ENCODE measurements at regions not wholly inside any gene's neighbourhood (a gene's known extent, or its start where the extent isn't known, plus 50 kb on each side); places are given as distances from the start of the nearest gene placed in this dataset.

DNA sequence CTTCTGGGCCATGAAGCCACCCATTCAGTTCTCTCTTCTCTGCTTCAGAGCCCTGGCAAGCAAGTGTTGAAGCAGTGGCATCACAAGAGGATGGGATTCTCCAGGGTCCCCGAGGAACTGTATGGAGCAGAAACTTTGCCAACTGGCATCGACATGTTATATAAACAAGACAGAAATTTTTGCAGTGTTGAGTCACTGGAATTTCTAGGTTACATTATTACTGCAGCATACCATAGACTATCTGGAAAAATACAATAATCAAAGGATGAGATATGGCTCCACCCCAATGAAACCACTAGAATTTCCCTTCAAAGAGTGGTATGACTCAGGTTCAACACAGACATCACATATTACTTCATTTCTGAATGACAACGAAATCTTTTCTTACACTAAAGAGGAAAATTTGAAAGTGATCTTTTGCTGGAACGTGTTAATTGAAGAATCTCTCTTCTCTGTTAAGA lies 343.0 kb upstream of the DYNLRB2 start:
- no peak overlapping the region for H3K4me3 ChIP-seq
- no peak overlapping the region for H3K27ac ChIP-seq
- WGBS, 2 donors: 42 to 43% methylated on average over 4 of the region's 4 CpGs
- intact Hi-C loops (cut with DNase I): no loop called here
- ATAC-seq: no peak
- DNase-seq: peak in 1 of 4 donors; percentile 3
- no peaks in the 10 kb centered on the region for H3K9me3 ChIP-seq
- no peaks in the 10 kb centered on the region for H3K4me1 ChIP-seq
- no peaks in the 10 kb centered on the region for H3K36me3 ChIP-seq (replicated peaks in 1 of 2; ENCODE audit: insufficient read depth in 1 of 2, low read depth in 2 of 2)
- TF ChIP-seq, protein P1, sequence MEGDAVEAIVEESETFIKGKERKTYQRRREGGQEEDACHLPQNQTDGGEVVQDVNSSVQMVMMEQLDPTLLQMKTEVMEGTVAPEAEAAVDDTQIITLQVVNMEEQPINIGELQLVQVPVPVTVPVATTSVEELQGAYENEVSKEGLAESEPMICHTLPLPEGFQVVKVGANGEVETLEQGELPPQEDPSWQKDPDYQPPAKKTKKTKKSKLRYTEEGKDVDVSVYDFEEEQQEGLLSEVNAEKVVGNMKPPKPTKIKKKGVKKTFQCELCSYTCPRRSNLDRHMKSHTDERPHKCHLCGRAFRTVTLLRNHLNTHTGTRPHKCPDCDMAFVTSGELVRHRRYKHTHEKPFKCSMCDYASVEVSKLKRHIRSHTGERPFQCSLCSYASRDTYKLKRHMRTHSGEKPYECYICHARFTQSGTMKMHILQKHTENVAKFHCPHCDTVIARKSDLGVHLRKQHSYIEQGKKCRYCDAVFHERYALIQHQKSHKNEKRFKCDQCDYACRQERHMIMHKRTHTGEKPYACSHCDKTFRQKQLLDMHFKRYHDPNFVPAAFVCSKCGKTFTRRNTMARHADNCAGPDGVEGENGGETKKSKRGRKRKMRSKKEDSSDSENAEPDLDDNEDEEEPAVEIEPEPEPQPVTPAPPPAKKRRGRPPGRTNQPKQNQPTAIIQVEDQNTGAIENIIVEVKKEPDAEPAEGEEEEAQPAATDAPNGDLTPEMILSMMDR (IDR thresholded peaks at IDR 0.05): no peak
- TF ChIP-seq POLR2A (IDR thresholded peaks at IDR 0.05): no peak
- H3K27me3 ChIP-seq: no peaks in the 10 kb centered on the region

DNA sequence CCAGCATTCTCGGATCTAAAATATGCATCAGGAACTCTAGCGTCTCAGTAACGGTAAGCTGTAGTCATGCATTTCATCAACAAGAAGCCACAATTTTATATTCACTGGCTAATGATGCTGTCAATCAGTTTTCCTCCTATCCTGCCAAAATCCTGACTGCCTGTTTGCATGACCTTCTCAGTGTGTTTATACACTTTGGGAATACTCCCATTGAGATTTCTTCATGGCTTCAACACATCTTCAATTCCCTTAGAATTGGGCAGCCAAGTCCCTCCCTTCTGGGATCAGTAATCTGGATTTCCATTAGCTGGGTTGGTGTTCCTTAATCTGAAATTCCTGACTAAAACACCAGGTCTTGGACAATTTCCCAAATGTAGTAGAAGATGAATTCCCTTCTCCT lies 348.9 kb upstream of the DYNLRB2 start:
- Histone ChIP-seq H3K9me3 (no peaks in the 10 kb centered on the region), H3K4me3 (no peak overlapping the region), H3K27ac (no peak overlapping the region), H3K27me3 (no peaks in the 10 kb centered on the region), H3K36me3 (replicated peaks in 1 of 2; ENCODE audit: insufficient read depth in 1 of 2, low read depth in 2 of 2) (no peaks in the 10 kb centered on the region), H3K4me1 (no peaks in the 10 kb centered on the region)
- TF ChIP-seq, protein P1 (IDR thresholded peaks at IDR 0.05): no peak
- no peak for TF ChIP-seq POLR2A (IDR thresholded peaks at IDR 0.05)
- intact Hi-C loops (cut with DNase I): no loop called here
- no peak for ATAC-seq
- DNase-seq: no peak
- WGBS, 2 donors: 72 to 84% methylated on average over 3 of the region's 3 CpGs

DNA sequence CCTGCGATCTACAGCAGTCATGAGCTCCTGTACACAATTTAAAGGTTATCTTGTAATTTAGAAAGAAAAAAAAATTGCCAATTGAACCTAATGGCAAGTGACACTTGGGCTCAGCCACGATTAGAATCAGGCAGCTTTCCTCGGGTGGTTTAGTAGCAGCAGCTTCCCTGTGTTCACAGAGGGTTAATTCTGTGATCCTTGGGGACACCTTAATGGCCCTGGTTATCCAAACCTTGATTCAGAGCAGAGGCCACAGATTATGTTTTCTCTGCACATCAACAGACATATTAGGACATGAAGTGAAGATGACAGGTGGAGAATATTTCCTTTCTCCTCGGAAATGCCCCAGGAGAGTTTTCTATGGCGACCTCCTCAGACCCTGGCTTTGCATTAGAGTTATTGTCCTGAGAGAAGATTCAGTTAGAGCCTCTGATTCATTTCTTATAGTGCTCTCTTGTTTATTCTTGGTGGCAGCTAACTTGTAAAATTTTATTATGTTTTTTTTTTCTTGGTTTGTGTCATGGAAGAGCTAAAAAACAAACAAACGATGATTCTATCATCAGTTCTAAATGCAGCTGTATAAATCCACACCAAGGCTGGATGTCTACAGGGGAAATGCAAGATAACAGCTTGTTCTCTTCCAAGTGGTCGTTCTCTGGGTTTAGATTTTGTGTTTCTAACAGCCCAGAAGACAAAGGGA lies 351.2 kb upstream of the DYNLRB2 start:
- no peaks in the 10 kb centered on the region for H3K4me1 ChIP-seq
- DNase-seq (no peak), ATAC-seq (no peak)
- no peak for TF ChIP-seq POLR2A (IDR thresholded peaks at IDR 0.05)
- TF ChIP-seq, protein P1 (IDR thresholded peaks at IDR 0.05): no peak
- H3K36me3 ChIP-seq (replicated peaks in 1 of 2; ENCODE audit: insufficient read depth in 1 of 2, low read depth in 2 of 2): no peaks in the 10 kb centered on the region
- intact Hi-C loops (cut with DNase I): no loop called here
- no peaks in the 10 kb centered on the region for H3K27me3 ChIP-seq
- WGBS, 2 donors: 55 to 61% methylated on average over 7 of the region's 7 CpGs
- H3K4me3 ChIP-seq: no peak overlapping the region
- no peaks in the 10 kb centered on the region for H3K9me3 ChIP-seq
- H3K27ac ChIP-seq: no peak overlapping the region

DNA sequence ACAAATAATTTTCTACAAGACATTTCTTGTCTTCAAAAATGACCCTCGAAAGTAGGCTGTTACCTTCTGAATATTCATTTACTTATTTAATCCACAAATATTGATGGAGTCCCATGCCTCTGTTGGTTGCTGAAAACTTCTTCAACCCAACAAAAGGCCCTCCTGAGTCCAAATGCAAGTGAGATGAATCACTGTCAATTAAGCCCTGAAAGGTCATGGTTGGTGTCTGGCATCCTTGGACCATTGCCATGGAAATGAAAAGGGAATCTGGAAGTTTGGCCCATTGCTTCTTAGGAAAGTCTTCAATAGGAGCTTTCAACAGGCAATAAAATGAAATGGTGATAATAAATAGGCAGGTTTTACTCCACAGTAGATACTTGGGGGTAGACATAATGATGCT lies 364.7 kb upstream of the DYNLRB2 start:
- no peak for DNase-seq
- ATAC-seq: no peak
- TF ChIP-seq, protein P1 (IDR thresholded peaks at IDR 0.05): no peak
- TF ChIP-seq POLR2A (IDR thresholded peaks at IDR 0.05): no peak
- Histone ChIP-seq H3K9me3 (no peaks in the 10 kb centered on the region), H3K27me3 (no peaks in the 10 kb centered on the region), H3K27ac (no peak overlapping the region), H3K36me3 (replicated peaks in 1 of 2; ENCODE audit: insufficient read depth in 1 of 2, low read depth in 2 of 2) (no peaks in the 10 kb centered on the region), H3K4me3 (no peak overlapping the region), H3K4me1 (no peaks in the 10 kb centered on the region)
- 65 to 70% methylated on average over 1 of the region's 1 CpG for WGBS, 2 donors
- intact Hi-C loops (cut with DNase I): no loop called here

DNA sequence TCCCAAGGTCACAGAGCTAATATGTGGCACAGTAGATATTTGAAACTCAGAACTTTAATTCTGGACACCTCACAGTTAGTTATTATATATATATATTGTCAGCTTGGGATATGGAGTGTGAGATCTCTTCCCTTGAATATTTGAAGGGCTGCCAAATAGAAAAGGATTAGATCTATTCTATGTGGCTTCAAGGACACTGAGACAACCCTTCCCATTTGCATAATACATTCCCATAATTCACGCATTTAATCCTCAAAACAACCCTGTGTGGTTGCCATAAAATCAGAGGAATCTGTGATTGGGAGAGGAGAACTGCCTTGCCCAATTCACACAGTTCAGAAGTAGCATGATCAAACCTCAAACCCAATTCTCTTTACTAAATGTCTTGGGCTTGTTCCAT lies 365.8 kb upstream of the DYNLRB2 start:
- Histone ChIP-seq H3K27me3 (no peaks in the 10 kb centered on the region), H3K27ac (no peak overlapping the region), H3K36me3 (replicated peaks in 1 of 2; ENCODE audit: insufficient read depth in 1 of 2, low read depth in 2 of 2) (no peaks in the 10 kb centered on the region), H3K4me3 (no peak overlapping the region), H3K9me3 (no peaks in the 10 kb centered on the region), H3K4me1 (no peaks in the 10 kb centered on the region)
- 48 to 54% methylated on average over 1 of the region's 1 CpG for WGBS, 2 donors
- DNase-seq (no peak), ATAC-seq (no peak)
- no peak for TF ChIP-seq POLR2A (IDR thresholded peaks at IDR 0.05)
- TF ChIP-seq, protein P1 (IDR thresholded peaks at IDR 0.05): no peak
- intact Hi-C loops (cut with DNase I): no loop called here
